ENCODE measurements at regions not wholly inside any gene's neighbourhood (a gene's known extent, or its start where the extent isn't known, plus 50 kb on each side); places are given as distances from the start of the nearest gene placed in this dataset.

- DNase-seq (ENCODE audit: missing footprints) (no peak), ATAC-seq (no peak)
- intact Hi-C loops (cut with DNase I): no loop called here
These were observed 226.7 kb downstream of the VRK1 start for GRCh38 chr14:97023871-97024270.

- DNase-seq (ENCODE audit: missing footprints) (no peak), ATAC-seq (no peak)
- intact Hi-C loops (cut with DNase I): no loop called here
These were observed 227.1 kb downstream of the VRK1 start for GRCh38 chr14:97024300-97024699.

GRCh38 chr14:97025722-97026121 lies 228.5 kb downstream of the VRK1 start:
- intact Hi-C loops (cut with DNase I): no loop called here
- ATAC-seq: no peak
- no peak for DNase-seq (ENCODE audit: missing footprints)

- ATAC-seq (no peak), DNase-seq (ENCODE audit: missing footprints) (no peak)
- intact Hi-C loops (cut with DNase I): no loop called here
These were observed 230.2 kb downstream of the VRK1 start for GRCh38 chr14:97027256-97027999.

- no peak for DNase-seq (ENCODE audit: missing footprints)
- intact Hi-C loops (cut with DNase I): no loop called here
- no peak for ATAC-seq
These were observed 231.2 kb downstream of the VRK1 start for GRCh38 chr14:97028382-97028781.

GRCh38 chr14:97029800-97030199 lies 232.6 kb downstream of the VRK1 start:
- intact Hi-C loops (cut with DNase I): no loop called here
- ATAC-seq: no peak
- DNase-seq (ENCODE audit: missing footprints): no peak

- intact Hi-C loops (cut with DNase I): no loop called here
- DNase-seq (ENCODE audit: missing footprints): no peak
- no peak for ATAC-seq
These were observed 234.3 kb downstream of the VRK1 start for GRCh38 chr14:97031530-97031929.

- no peak for DNase-seq (ENCODE audit: missing footprints)
- ATAC-seq: no peak
- intact Hi-C loops (cut with DNase I): no loop called here
These were observed 236.4 kb downstream of the VRK1 start for GRCh38 chr14:97033556-97034081.

GRCh38 chr14:97036086-97036852 lies 239.1 kb downstream of the VRK1 start:
- ATAC-seq (no peak), DNase-seq (ENCODE audit: missing footprints) (no peak)
- intact Hi-C loops (cut with DNase I): no loop called here

GRCh38 chr14:97039717-97040363 lies 242.7 kb downstream of the VRK1 start:
- ATAC-seq: no peak
- intact Hi-C loops (cut with DNase I): no loop called here
- DNase-seq (ENCODE audit: missing footprints): no peak

- no peak for ATAC-seq
- DNase-seq (ENCODE audit: missing footprints): no peak
- intact Hi-C loops (cut with DNase I): no loop called here
These were observed 249.8 kb downstream of the VRK1 start for GRCh38 chr14:97046967-97047366.

- intact Hi-C loops (cut with DNase I): no loop called here
- DNase-seq (ENCODE audit: missing footprints): no peak
- ATAC-seq: no peak
These were observed 254.8 kb downstream of the VRK1 start for GRCh38 chr14:97052001-97052400.

- peak; percentile 60 for ATAC-seq
- intact Hi-C loops (cut with DNase I): no loop called here
- DNase-seq (ENCODE audit: missing footprints): no peak
These were observed 256.8 kb downstream of the VRK1 start for GRCh38 chr14:97053941-97054340.

- intact Hi-C loops (cut with DNase I): no loop called here
- no peak for ATAC-seq
- no peak for DNase-seq (ENCODE audit: missing footprints)
These were observed 258.2 kb downstream of the VRK1 start for GRCh38 chr14:97055355-97055754.

- no peak for ATAC-seq
- intact Hi-C loops (cut with DNase I): no loop called here
- no peak for DNase-seq (ENCODE audit: missing footprints)
These were observed 258.9 kb downstream of the VRK1 start for GRCh38 chr14:97056086-97056485.

- intact Hi-C loops (cut with DNase I): no loop called here
- DNase-seq (ENCODE audit: missing footprints): no peak
- no peak for ATAC-seq
These were observed 260.3 kb downstream of the VRK1 start for GRCh38 chr14:97057238-97058073.

- ATAC-seq: no peak
These were observed 260.9 kb downstream of the VRK1 start for GRCh38 chr14:97058074-97058467.

GRCh38 chr14:97058589-97058988 lies 261.4 kb downstream of the VRK1 start:
- ATAC-seq (no peak), DNase-seq (ENCODE audit: missing footprints) (no peak)
- intact Hi-C loops (cut with DNase I): no loop called here

More at GRCh38 chr14:97058074-97058467, 260.9 kb downstream of the VRK1 start:
- intact Hi-C loops (cut with DNase I): no loop called here
- no peak for DNase-seq (ENCODE audit: missing footprints)

GRCh38 chr14:97061198-97061597 lies 264.0 kb downstream of the VRK1 start:
- ATAC-seq (no peak), DNase-seq (ENCODE audit: missing footprints) (no peak)
- intact Hi-C loops (cut with DNase I): no loop called here

All from Right ventricle myocardium inferior (tissue), 1 donor.